LNCaP clone FGC (cell line): ENCODE measurements at regions not wholly inside any gene's neighbourhood (a gene's known extent, or its start where the extent isn't known, plus 50 kb on each side); places are given as distances from the start of the nearest gene placed in this dataset.

ENCODE experiments used
- DNase-seq: peaks from one replicate; pipeline ENCODE4 v3.0.0-alpha.2; 2011; ENCODE audit warnings: low read depth
- H3K4me3 ChIP-seq: 2 replicates; pipeline ENCODE4 v1.5.1; 2011; ENCODE audit warnings: mild to moderate bottlenecking, low read depth, low read length, control low read depth
- TF ChIP-seq, protein P1 (sequence below): IDR thresholded peaks from 2 replicates; pipeline ENCODE4 v1.5.1; 2012; ENCODE audit warnings: mild to moderate bottlenecking; ENCODE audit not compliant: control insufficient read depth, insufficient read depth; ENCODE audit errors: extremely low read depth

DNA sequence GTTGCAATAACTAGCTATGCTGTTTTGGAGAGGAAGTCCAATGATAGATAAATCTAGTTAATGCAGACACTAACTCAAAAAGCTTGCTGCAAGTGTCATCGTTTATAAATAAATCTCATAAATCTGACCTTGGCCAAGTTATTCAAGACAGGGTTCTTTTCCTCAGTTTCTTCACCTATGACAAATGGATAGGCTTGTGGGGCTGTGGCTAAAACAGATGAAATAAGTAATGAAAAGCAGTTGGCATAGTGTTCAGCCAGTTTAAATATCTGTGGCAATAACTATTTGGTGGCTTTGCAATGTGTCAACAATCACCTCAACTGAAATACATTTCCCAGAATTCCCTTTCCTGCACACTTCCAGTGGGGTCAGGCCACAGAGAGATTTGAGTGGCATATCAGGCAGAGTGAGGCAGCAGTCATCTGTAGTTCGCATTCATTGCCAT lies 169.9 kb downstream of the DYRK2 start:
- TF ChIP-seq, protein P1, sequence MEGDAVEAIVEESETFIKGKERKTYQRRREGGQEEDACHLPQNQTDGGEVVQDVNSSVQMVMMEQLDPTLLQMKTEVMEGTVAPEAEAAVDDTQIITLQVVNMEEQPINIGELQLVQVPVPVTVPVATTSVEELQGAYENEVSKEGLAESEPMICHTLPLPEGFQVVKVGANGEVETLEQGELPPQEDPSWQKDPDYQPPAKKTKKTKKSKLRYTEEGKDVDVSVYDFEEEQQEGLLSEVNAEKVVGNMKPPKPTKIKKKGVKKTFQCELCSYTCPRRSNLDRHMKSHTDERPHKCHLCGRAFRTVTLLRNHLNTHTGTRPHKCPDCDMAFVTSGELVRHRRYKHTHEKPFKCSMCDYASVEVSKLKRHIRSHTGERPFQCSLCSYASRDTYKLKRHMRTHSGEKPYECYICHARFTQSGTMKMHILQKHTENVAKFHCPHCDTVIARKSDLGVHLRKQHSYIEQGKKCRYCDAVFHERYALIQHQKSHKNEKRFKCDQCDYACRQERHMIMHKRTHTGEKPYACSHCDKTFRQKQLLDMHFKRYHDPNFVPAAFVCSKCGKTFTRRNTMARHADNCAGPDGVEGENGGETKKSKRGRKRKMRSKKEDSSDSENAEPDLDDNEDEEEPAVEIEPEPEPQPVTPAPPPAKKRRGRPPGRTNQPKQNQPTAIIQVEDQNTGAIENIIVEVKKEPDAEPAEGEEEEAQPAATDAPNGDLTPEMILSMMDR, result no peak
- H3K4me3 ChIP-seq, result no peak overlapping the region
- DNase-seq, result no peak

DNA sequence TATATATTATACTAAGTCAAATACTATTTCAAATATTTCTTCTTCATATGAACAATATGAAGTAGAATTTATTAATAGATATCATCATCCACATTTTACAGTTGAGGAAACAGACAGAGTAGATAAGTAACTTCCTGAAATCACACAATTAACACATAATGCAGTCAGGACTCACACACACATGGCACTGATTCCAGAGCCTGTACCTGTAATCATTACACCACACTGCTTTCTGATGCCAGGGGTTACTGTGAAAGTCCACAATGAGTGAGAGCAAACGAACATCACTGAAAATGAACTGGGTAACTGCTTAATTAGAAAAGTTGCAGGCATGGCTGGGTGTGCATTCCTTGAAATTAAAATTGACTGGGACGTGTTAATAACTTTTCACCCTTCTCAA lies 169.3 kb upstream of the IFNG-AS1 start:
- no peak for DNase-seq
- no peak overlapping the region for H3K4me3 ChIP-seq
- TF ChIP-seq, protein P1, result no peak

DNA sequence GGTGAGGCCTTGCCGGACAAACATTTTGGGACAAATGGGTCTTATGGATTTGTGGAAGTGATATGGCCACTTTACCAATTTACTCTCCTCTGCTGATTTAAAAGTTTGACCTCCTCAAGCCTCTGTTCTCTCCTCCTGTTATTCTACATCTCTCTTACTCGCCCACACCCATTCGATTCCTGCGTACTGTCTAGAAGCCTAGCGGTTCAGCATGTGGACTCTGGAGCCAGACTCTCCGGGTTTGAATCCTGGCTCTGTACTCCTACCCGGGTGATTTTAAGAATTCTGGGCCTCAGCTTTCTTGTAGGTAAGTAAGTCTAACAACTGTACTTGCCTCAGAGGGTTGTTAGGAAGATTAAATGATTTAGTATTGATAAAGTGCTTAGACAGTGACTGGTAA lies 168.6 kb upstream of the IFNG-AS1 start:
- TF ChIP-seq, protein P1, result no peak
- no peak for DNase-seq
- H3K4me3 ChIP-seq, result no peak overlapping the region

DNA sequence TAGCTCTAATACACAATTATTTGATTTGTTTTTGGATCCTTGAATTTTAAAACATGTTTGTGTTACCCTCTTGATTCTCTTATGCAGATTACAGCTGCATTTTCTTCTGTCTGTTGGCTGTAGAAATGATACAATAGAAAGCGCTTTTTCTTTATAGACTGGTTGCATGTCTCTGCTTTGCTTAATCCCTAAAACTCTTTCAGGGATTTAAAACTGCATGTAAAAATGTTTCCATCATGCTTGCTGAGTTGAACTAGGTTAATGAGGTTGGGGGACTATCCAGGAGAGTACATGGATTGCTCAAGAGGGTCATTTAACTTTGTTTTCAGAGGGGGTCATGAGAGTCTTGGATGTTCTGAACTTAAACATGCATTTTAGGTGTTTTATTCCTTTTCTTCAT lies 166.4 kb upstream of the IFNG-AS1 start:
- no peak overlapping the region for H3K4me3 ChIP-seq
- TF ChIP-seq, protein P1, result no peak
- DNase-seq, result no peak

DNA sequence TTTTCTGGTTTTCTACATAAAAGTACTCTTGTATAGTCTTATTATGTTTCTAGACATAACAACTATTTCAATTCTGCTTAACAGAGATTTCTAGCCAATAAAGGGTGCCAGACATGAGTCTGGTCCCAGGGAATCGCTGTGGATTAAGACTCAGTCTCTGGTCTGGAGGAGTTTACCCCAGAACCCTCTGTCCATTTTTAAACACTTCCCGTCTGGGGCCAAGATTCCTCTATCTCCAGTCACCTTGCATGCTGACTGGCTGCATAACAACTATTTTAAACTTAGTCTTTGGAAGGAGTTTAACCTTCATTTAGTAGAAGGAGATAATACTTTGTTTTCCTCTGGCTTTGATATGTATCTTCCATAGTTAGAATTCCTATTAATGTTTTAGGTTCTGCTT lies 163.1 kb upstream of the IFNG-AS1 start:
- H3K4me3 ChIP-seq, result no peak overlapping the region
- DNase-seq, result no peak
- TF ChIP-seq, protein P1, result no peak

DNA sequence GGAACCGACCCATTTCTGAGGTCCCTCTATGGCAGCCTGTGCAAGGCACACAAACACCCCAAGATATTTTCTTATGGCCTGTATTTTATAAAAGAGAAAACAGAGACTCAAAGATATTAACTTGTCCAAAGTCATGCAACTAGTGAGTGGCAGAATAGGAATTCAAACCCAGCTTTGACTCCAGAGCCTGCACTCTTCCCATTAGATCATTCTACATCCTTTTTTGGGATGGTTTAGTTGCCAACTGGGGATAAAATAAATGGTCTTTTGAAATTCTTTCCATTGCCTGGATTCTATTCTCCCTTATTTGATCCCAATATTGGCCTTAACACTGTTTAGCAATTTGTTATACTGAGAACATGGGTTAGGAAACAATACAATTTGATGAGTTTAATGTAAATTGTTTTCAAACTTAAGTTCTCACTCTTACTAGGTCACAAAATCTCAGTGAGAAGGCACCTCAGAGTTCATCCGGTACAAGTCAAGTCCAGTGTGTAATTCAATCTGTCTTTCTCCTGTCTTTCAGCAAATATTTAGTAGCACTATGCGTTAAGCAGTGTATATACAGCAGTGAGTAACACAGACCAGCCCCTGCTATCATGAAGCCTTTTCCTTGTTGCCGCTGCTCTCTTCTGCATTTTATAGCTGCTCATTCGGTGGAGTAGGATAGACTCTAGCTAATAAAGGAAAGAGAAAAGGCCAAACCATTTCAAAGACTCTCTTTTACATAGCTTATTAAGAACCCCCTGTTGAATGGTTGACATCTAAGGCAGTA lies 162.1 kb upstream of the IFNG-AS1 start:
- DNase-seq, result no peak
- no peak overlapping the region for H3K4me3 ChIP-seq
- TF ChIP-seq, protein P1, result no peak
